Stimulated activated CD8-positive, alpha-beta memory T cell treated with anti-CD3 and anti-CD28 coated beads, Interleukin-15, amount 100 ng/mL, for 48 hours (primary cell): ENCODE measurements at regions not wholly inside any gene's neighbourhood (a gene's known extent, or its start where the extent isn't known, plus 50 kb on each side); places are given as distances from the start of the nearest gene placed in this dataset.
"Not testable (repeated sequence)": the region's sequence is repeated elsewhere in the genome, so short reads cannot be mapped to it uniquely, and the experiment has no call there.

ENCODE experiments used
- DNase-seq, 2 donors: peaks; one replicate each; pipeline ENCODE4 v3.0.0-alpha.2; 2020; ENCODE audit warnings: low read depth in 2 of 2

DNA sequence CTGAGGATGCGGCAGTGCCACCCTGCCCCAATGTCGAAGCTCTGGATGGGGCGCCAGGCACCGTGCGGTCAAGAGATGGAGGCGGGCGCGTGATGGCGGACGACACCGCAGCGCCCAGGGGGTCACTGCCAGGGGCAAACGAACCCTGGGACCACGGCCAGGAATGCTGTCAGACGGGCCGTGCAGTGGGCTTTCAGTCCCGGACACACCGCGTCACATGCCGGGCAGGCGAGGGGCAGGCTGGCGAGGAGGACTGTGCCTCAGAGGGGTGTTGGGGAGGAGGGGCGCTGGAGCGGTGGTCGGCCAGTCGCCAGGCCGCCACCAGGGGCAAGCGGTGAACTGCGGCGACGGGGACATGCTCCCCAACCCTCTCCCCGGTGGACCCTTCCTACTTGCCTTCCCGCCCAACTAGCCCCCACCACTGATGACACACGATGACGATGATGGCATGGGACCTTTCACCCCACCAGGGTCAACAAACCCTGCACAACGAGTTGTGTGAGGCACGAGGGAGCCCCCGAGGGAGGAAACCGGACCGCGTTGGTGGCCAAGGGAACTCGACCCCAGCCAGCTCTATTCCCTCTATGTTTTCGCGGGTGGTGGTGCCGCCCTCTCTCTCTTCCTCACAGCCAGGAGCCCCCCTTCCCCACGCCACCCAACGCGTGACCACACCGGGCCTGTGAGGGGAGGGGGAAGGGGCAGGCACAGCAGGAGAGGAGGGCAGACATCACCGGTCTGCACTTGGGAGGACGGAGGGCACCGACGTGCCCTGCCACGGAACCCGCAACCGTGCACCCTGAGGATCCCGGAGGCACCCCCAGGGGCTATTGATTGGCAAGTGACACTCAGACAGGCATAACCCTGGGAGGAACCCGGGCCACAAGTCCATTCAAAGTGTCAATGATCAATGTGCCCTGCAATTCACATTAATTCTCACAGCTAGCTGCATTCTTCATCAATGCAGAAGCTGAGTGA lies 1960.9 kb upstream of the DEFB115 start:
- no peak for DNase-seq

- DNase-seq: no peak
Observed at GRCh38 chr20:29297411-29298270, 1959.8 kb upstream of the DEFB115 start.

DNA sequence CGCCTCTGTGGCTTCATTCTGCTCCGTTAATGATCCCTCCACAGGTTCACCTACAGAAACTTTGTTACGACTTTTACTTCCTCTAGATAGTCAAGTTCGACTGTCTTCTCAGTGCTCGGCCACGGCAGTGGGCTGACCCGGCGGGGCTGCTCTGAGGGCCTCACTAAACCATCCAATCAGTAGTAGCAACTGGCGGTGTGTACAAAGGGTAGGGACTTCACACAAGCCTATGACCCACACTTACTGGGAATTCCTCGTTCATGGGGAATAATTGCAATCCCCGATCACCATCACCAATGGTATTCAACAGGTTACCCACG lies 1959.2 kb upstream of the DEFB115 start:
- DNase-seq: no peak

GRCh38 chr20:29298759-29299613 lies 1958.5 kb upstream of the DEFB115 start:
- DNase-seq: no peak

DNA sequence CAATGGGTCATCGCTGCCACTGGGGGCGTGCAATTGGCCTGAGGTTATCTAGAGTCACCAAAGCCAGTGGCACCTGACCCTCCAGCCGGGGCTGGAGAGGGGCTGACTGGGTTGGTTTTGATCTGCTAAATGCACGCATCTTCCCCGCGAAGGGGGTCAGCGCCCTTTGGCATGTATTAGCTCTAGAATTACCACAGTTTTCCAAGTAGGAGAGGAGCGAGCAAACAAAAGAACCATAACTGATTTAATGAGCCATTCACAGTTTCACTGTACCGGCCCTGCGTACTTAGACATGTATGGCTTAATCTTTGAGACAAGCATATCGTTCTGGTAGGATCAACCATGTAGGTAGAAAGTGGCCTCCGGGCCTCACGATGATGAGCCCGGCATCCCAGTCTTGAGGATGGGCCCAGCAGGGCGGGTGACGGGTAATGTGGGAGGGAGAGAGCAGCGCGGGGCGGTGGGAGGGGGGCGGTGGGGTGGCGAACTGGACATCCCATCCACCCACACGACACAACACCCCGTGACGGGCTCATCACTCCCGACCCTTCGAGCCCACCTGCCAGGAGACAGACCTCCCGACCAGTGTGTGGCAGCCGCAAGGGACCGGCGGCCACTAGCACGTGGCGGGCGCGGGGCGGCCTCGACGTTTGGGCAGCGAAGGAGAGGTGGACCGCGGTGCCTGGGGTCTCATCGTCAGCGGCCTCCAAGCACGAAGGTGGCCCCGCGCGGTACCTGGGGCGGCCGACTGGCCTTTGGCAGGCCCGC lies 1957.5 kb upstream of the DEFB115 start:
- no peak for DNase-seq

DNA sequence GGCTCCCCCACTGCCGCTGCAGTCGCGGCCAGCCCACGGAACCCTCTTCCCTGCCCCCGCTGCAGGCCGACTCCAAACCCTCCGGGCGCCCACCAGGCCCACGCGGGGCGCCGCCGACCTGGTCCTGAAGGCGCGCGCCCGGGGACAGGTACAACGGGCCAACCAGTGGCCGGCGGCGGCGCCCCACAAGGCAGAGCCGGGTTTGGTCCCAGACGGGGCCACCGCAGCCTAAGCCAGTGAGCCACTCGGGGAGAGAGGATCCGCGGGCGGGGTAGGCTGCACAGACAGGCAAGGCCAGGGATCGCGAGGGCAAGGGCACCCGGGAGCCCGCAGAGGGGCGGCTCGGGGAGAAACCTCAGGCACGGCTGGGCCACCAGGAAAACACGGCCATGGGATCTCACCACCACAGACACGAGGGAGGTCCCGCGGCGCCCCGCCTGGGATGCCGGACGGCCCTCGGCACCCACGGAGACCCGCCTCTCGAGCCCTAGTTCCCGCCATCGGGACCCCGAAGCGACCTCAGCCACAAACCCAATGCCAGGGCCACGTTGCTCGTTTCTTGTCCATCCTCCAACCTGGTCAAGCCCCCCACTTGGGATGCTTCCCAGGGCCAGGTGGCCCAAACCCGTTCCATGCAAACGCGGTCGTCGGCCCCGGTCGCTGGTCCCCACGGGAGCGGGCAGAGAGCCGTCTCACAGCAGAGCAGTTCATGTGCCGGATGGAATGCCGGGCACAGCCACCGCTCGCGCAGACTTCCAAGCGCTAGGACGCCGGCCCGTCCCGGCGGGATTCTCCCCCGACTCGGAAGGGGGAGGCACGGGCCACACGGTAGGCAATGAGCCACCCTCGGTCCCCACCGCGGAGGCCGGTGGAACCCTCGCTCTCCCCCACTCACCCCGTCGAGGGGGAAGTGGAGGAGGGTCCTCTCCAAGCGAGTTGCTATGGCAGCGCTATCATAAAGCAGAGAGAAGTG lies 1956.6 kb upstream of the DEFB115 start:
- DNase-seq: no peak

- no peak for DNase-seq
Observed at GRCh38 chr20:29301624-29302259, 1955.7 kb upstream of the DEFB115 start.

- DNase-seq: no peak
Observed at GRCh38 chr20:29302979-29303644, 1954.4 kb upstream of the DEFB115 start.

- DNase-seq: no peak
Observed at GRCh38 chr20:29306390-29307072, 1950.9 kb upstream of the DEFB115 start.

DNA sequence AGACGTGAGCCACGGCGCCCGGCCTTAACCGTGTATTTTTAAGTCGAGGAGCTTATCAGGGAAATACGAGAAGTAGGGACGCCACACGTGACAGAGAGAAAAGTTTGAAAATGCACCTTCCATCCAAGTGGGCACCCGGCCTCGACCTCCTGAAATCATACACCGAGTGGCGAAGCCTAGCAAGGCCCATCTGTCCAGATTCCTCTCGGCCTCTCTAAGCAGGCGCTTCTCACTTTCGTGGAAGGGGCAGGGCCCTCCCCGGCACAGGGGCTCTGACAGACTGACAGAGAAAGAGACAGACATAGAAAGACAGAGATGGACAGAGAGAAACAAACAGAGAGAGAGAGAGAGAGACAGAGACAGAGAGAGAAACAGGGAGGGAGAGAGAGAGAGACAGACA lies 1950.0 kb upstream of the DEFB115 start:
- not testable (repeated sequence) for DNase-seq

DNA sequence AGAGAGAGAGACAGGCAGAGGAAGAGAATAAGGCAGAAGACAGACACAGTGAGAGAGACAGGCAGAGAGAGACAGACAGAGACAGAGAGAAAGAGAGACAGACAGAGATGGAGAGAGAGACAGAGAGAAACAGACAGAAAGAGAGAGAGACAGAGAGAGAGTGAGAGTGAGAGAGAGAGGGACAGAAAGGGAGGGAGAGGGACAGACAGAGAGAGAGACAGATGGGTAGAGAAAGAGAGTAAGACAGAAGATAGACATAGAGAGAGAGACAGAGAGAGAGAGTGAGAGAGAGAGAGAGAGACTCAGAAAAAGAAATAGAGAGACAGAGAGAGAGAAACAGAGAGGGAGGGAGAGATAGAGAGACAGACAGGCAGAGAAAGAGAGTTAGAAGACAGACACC lies 1948.5 kb upstream of the DEFB115 start:
- DNase-seq: not testable (repeated sequence)

- not testable (repeated sequence) for DNase-seq
Observed at GRCh38 chr20:29309481-29309880, 1948.0 kb upstream of the DEFB115 start.

- not testable (repeated sequence) for DNase-seq
Observed at GRCh38 chr20:29311046-29311445, 1946.4 kb upstream of the DEFB115 start.

GRCh38 chr20:29312679-29313078 lies 1944.8 kb upstream of the DEFB115 start:
- DNase-seq: not testable (repeated sequence)

DNA sequence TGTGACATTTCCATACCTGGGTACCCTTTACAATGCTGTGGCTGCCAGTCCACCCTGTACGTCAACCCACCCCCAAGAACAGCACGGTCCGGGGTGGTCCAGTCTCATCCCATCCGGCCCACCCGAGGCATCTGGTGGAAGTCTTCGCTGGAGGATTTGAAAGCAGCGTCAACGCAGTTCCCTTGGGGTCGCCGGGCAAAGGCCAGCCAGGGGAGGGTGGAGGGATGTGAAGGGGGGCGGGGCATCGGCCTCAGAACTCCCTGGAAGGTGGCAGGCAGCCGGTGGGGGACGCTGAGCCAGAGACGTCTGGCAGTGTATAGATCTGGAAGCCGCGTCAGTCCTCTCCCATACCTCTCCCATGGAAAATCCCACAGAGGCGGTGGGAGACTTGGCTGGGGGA lies 1944.0 kb upstream of the DEFB115 start:
- DNase-seq: no peak

DNA sequence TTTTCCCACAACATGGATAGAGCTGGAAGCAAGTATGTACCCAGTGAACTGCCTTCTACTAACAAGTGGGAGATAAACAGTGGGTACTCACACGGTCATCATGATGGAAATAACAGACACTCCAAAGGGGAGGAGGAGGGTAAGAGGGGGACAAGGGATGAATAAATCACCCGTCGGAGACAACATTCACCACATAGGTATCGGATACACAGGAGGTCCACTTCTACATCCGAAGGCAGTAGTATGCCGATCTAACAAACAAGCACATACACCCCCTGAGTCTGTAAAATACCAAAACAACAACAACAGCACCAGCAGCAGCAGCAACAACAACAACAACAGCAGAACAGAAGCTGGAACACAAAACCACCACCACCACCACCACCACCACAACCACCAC lies 1943.2 kb upstream of the DEFB115 start:
- DNase-seq: no peak

DNA sequence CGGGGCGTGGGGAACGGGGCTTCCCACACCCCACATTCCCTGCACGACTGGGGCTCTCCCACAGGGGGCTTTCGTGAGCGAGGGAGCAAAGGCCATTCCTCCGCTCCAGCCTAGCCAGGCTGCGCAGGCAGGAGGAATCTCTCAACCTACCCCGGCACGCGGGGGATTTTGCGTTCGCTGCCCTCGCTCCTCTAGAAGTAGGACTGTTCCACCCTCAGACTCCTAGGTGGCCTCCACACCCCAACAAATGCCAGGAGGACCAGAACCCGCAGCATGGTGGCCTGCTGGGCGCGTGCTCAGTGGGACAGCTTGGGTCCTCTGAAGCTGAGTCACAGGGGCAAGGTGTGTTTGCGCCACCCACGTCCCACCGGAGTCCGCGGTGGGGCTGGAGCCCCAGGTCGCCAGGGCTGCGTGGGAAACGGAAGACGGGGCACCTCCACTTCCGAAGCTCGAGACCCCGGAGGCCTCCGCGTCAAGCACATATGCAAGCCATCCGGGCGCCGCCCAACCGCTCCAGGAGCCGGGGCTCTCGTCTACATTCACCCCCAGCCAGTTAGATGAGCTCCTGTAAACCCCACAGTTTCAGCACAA lies 1938.5 kb upstream of the DEFB115 start:
- no peak for DNase-seq

GRCh38 chr20:29319725-29320124 lies 1937.7 kb upstream of the DEFB115 start:
- no peak for DNase-seq
